ENCODE measurements at regions not wholly inside any gene's neighbourhood (a gene's known extent, or its start where the extent isn't known, plus 50 kb on each side); places are given as distances from the start of the nearest gene placed in this dataset.
"Not testable (repeated sequence)": the region's sequence is repeated elsewhere in the genome, so short reads cannot be mapped to it uniquely, and the experiment has no call there.

DNA sequence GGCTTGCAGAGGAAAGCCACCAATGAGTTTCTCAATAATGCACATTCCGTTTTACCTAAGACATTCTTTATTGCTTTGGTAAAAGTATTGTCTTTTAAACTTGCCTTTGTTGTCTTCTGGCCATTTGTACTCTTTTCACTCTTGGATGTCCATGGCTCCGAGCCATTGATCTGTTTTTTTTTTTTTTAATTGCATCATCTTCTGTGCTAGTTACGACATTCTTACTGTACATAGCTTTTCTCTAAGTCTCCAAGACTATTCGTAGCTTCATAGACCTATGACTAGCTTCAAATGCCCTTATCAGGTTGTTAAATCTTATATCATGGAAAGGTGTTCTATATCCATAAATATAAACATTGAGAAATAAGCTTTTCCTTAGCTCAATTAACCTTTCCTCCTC is 1522.6 kb downstream of the FAM181B start:
- Histone ChIP-seq H3K4me1 (ENCODE audit: insufficient read depth, insufficient read length) (no peaks in the 10 kb centered on the region), H3K27me3 (ENCODE audit: insufficient read depth, insufficient read length) (no peaks in the 10 kb centered on the region), H3K9ac (ENCODE audit: insufficient read length, low read depth) (no peak overlapping the region), H3K36me3 (ENCODE audit: insufficient read depth, insufficient read length, low read length) (no peaks in the 10 kb centered on the region), H3K9me3 (ENCODE audit: insufficient read depth, low read length) (peaks cover 8% of the 10 kb centered on the region; the same call in 1 of the 2 replicates), H3K4me3 (ENCODE audit: insufficient read length, low read depth) (no peak overlapping the region)
- DNase-seq (ENCODE audit: low read depth, low spot score): no peak
- no peak for TF ChIP-seq ZNF274 (IDR thresholded peaks at IDR 0.05; ENCODE audit: low read depth, low read length)
- no peak for TF ChIP-seq YY1 (IDR thresholded peaks at IDR 0.05; ENCODE audit: insufficient read depth, insufficient read length)
- TF ChIP-seq SUZ12 (IDR thresholded peaks at IDR 0.05; ENCODE audit: extremely low read depth, insufficient read depth, insufficient read length): no peak

DNA sequence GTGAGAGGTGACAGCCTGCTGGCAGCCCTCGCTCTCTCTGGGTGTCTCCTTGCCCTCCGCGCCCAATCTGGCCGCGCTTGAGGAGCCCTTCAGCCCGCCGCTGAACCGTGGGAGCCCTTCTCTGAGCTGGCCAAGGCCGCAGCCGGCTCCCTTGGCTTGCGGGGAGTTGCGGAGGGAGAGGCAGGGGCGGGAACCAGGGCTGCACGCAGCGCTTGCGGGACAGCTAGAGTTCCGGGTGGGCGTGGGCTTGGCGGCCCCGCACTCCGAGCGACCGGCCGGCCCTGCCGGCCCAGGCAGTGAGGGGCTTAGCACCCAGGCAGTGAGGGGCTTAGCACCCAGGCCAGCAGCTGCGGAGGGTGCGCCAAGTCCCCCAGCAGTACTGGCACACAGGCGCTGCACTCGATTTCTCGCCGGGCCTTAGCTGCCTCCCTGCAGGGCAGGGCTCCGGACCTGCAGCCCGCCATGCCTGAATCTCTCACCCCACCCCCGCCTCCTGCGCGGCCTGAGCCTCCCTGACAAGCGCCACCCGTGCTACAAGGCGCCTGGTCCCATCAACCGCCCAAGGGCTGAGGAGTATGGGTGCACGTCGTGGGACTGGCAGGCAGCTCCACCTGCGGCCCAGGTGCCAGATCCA is 1526.1 kb downstream of the FAM181B start:
- Histone ChIP-seq H3K9me3 (ENCODE audit: insufficient read depth, low read length) (no peaks in the 10 kb centered on the region), H3K9ac (ENCODE audit: insufficient read length, low read depth) (no peak overlapping the region), H3K4me1 (ENCODE audit: insufficient read depth, insufficient read length) (no peaks in the 10 kb centered on the region), H3K4me3 (ENCODE audit: insufficient read length, low read depth) (no peak overlapping the region), H3K36me3 (ENCODE audit: insufficient read depth, insufficient read length, low read length) (no peaks in the 10 kb centered on the region), H3K27me3 (ENCODE audit: insufficient read depth, insufficient read length) (no peaks in the 10 kb centered on the region)
- DNase-seq (ENCODE audit: low read depth, low spot score): no peak
- TF ChIP-seq ZNF274 (IDR thresholded peaks at IDR 0.05; ENCODE audit: low read depth, low read length): no peak
- no peak for TF ChIP-seq YY1 (IDR thresholded peaks at IDR 0.05; ENCODE audit: insufficient read depth, insufficient read length)
- no peak for TF ChIP-seq SUZ12 (IDR thresholded peaks at IDR 0.05; ENCODE audit: extremely low read depth, insufficient read depth, insufficient read length)

GRCh38 chr11:81203876-81204275 is 1529.8 kb downstream of the FAM181B start:
- H3K27me3 ChIP-seq (ENCODE audit: insufficient read depth, insufficient read length): no peaks in the 10 kb centered on the region
- no peak for TF ChIP-seq YY1 (IDR thresholded peaks at IDR 0.05; ENCODE audit: insufficient read depth, insufficient read length)

DNA sequence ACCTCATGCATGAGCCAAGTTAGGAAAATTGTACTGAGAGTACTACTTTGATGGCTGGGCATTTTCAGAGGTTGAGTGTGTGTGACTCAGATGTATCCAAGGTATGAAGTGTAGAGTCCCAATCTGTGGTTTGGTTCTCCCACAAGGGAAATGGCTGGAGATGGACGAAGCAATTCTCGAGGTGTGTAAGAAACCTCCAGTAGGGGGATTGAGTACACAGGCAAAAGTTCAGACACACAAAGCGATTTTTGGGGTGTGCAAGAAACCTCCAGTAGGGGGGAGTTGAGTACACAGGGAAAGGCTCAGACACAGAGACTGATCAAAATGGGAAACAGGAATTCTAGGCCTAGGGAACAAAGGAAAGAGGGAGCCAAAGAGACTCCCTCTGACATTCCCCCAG is 1536.3 kb downstream of the FAM181B start:
- no peaks in the 10 kb centered on the region for H3K27me3 ChIP-seq (ENCODE audit: insufficient read depth, insufficient read length)
- no peak overlapping the region for H3K9ac ChIP-seq (ENCODE audit: insufficient read length, low read depth)
- H3K4me3 ChIP-seq (ENCODE audit: insufficient read length, low read depth): no peak overlapping the region
- H3K4me1 ChIP-seq (ENCODE audit: insufficient read depth, insufficient read length): no peaks in the 10 kb centered on the region
- TF ChIP-seq SUZ12 (IDR thresholded peaks at IDR 0.05; ENCODE audit: extremely low read depth, insufficient read depth, insufficient read length) (no peak), YY1 (IDR thresholded peaks at IDR 0.05; ENCODE audit: insufficient read depth, insufficient read length) (no peak), ZNF274 (IDR thresholded peaks at IDR 0.05; ENCODE audit: low read depth, low read length) (no peak)
- no peaks in the 10 kb centered on the region for H3K9me3 ChIP-seq (ENCODE audit: insufficient read depth, low read length)
- no peaks in the 10 kb centered on the region for H3K36me3 ChIP-seq (ENCODE audit: insufficient read depth, insufficient read length, low read length)
- no peak for DNase-seq (ENCODE audit: low read depth, low spot score)

More at GRCh38 chr11:81203876-81204275, 1529.8 kb downstream of the FAM181B start:
- no peaks in the 10 kb centered on the region for H3K4me1 ChIP-seq (ENCODE audit: insufficient read depth, insufficient read length)
- no peaks in the 10 kb centered on the region for H3K36me3 ChIP-seq (ENCODE audit: insufficient read depth, insufficient read length, low read length)
- no peak overlapping the region for H3K9ac ChIP-seq (ENCODE audit: insufficient read length, low read depth)
- no peak for DNase-seq (ENCODE audit: low read depth, low spot score)
- no peaks in the 10 kb centered on the region for H3K9me3 ChIP-seq (ENCODE audit: insufficient read depth, low read length)
- H3K4me3 ChIP-seq (ENCODE audit: insufficient read length, low read depth): no peak overlapping the region

GRCh38 chr11:81192516-81192915 is 1541.1 kb downstream of the FAM181B start:
- no peaks in the 10 kb centered on the region; the same call in 1 of the 2 replicates for H3K9me3 ChIP-seq (ENCODE audit: insufficient read depth, low read length)
- H3K4me3 ChIP-seq (ENCODE audit: insufficient read length, low read depth): no peak overlapping the region
- DNase-seq (ENCODE audit: low read depth, low spot score): no peak
- TF ChIP-seq SUZ12 (IDR thresholded peaks at IDR 0.05; ENCODE audit: extremely low read depth, insufficient read depth, insufficient read length) (no peak), YY1 (IDR thresholded peaks at IDR 0.05; ENCODE audit: insufficient read depth, insufficient read length) (no peak), ZNF274 (IDR thresholded peaks at IDR 0.05; ENCODE audit: low read depth, low read length) (no peak)
- H3K36me3 ChIP-seq (ENCODE audit: insufficient read depth, insufficient read length, low read length): no peaks in the 10 kb centered on the region
- no peaks in the 10 kb centered on the region for H3K4me1 ChIP-seq (ENCODE audit: insufficient read depth, insufficient read length)
- no peak overlapping the region for H3K9ac ChIP-seq (ENCODE audit: insufficient read length, low read depth)
- H3K27me3 ChIP-seq (ENCODE audit: insufficient read depth, insufficient read length): no peaks in the 10 kb centered on the region

GRCh38 chr11:81190546-81190945 is 1543.1 kb downstream of the FAM181B start:
- H3K4me3 ChIP-seq (ENCODE audit: insufficient read length, low read depth): no peak overlapping the region
- no peak overlapping the region for H3K9ac ChIP-seq (ENCODE audit: insufficient read length, low read depth)
- no peaks in the 10 kb centered on the region; the same call in 1 of the 2 replicates for H3K9me3 ChIP-seq (ENCODE audit: insufficient read depth, low read length)
- no peak for DNase-seq (ENCODE audit: low read depth, low spot score)
- no peaks in the 10 kb centered on the region for H3K4me1 ChIP-seq (ENCODE audit: insufficient read depth, insufficient read length)
- H3K27me3 ChIP-seq (ENCODE audit: insufficient read depth, insufficient read length): no peaks in the 10 kb centered on the region
- no peaks in the 10 kb centered on the region for H3K36me3 ChIP-seq (ENCODE audit: insufficient read depth, insufficient read length, low read length)
- TF ChIP-seq YY1 (IDR thresholded peaks at IDR 0.05; ENCODE audit: insufficient read depth, insufficient read length) (no peak), ZNF274 (IDR thresholded peaks at IDR 0.05; ENCODE audit: low read depth, low read length) (no peak), SUZ12 (IDR thresholded peaks at IDR 0.05; ENCODE audit: extremely low read depth, insufficient read depth, insufficient read length) (no peak)

DNA sequence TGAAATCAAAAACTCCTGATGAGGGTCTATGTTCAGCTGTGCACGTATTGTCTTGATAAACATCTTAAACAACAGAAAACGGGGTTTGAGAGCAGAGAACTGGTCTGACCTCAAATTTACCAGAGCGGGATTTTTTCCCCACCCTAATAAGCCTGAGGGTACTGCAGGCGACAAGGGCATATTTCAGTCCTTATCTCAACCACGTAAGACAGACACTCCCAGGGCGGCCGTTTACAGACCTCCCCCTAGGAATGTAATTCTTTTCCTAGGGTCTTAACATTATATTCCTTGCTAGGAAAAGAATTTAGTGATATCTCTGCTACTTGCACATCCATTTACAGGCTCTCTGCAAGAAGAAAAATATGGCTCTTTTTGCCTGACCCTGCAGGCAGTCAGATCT is 1546.6 kb downstream of the FAM181B start:
- DNase-seq (ENCODE audit: low read depth, low spot score); H3K4me3 ChIP-seq (ENCODE audit: insufficient read length, low read depth); H3K4me1 ChIP-seq (ENCODE audit: insufficient read depth, insufficient read length); H3K36me3 ChIP-seq (ENCODE audit: insufficient read depth, insufficient read length, low read length); H3K9me3 ChIP-seq (ENCODE audit: insufficient read depth, low read length); H3K27me3 ChIP-seq (ENCODE audit: insufficient read depth, insufficient read length); H3K9ac ChIP-seq (ENCODE audit: insufficient read length, low read depth): not testable (repeated sequence)
